AG09319 (cell line): ENCODE measurements at regions not wholly inside any gene's neighbourhood (a gene's known extent, or its start where the extent isn't known, plus 50 kb on each side); places are given as distances from the start of the nearest gene placed in this dataset.

Experiments
- DNase-seq: peaks from one replicate; pipeline ENCODE4 v3.0.0-alpha.2; 2010; ENCODE audit warnings: low read depth; ENCODE audit errors: extremely low read depth
- TF ChIP-seq, protein P1 (sequence below): IDR thresholded peaks from 2 replicates; pipeline ENCODE4 v1.5.1; 2011; ENCODE audit warnings: low read depth, mild to moderate bottlenecking, inconsistent platforms, low read length, moderate library complexity

DNA sequence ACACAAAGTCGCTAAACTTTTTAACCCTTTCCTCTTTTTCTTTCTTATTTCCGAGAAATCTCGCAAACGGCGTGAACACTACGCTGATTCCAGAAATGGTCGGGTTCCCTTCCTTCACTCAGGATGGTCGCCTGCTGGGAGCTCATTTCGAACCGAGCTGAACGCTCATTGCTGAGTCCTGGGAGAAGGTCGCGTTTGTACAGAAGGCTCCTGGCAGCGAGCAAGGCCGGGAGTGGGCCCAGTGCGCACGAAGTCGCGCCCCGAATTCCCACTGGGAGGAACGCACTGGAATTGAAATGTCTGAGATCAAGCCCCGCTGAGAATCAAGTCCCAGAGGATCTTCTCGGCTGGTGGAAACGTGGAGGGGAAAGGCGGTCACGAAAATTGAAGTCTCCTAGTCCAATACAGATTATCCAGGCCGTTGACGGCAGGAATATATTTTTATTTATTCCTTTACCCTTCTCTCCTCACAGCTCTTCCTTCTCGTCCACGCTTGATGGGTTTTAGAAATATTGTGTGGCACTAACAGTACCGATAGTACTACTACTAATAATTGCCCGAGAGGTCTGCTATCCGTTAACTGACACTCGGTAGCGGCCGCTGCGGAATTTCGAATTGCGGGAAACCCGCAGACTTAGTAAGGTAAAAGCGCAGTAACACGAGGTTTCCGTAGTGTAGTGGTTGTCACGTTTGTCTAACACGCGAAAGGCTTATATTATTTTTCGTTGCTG, 207.2 kb upstream of the ZNF184 start:
- no peak for DNase-seq
- TF ChIP-seq, protein P1, sequence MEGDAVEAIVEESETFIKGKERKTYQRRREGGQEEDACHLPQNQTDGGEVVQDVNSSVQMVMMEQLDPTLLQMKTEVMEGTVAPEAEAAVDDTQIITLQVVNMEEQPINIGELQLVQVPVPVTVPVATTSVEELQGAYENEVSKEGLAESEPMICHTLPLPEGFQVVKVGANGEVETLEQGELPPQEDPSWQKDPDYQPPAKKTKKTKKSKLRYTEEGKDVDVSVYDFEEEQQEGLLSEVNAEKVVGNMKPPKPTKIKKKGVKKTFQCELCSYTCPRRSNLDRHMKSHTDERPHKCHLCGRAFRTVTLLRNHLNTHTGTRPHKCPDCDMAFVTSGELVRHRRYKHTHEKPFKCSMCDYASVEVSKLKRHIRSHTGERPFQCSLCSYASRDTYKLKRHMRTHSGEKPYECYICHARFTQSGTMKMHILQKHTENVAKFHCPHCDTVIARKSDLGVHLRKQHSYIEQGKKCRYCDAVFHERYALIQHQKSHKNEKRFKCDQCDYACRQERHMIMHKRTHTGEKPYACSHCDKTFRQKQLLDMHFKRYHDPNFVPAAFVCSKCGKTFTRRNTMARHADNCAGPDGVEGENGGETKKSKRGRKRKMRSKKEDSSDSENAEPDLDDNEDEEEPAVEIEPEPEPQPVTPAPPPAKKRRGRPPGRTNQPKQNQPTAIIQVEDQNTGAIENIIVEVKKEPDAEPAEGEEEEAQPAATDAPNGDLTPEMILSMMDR: no peak

DNA sequence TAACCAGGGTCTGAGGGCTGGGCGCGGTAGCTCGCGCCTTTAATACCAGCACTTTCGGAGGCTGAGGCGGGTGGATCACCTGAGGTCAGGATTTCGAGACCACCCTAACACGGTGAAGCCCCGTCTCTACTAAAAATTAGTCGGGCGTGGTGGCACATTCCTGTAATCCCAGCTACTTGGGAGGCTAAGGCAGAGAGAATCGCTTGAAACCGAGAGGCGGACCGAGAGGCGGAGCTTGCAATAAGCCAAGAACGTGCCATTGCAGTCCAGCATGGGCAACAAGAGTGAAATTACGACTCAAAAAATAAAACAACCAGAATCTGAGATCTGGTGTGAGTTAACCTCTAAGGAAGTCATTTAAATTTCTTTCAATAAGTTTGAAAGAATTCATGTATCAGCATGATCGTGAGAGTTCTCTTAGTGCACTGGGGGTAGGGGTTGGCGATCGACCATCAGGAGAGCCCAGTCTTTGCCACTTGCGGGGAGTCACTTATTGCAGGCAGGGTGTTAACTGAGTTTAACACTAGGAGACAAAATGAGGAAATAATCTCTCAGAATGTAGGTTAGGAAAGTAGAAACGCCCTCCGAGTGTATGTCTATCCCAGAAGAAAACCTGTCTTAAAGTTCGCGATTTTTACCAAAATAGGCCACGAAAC, 206.5 kb upstream of the ZNF184 start:
- DNase-seq: no peak
- TF ChIP-seq, protein P1: no peak

DNA sequence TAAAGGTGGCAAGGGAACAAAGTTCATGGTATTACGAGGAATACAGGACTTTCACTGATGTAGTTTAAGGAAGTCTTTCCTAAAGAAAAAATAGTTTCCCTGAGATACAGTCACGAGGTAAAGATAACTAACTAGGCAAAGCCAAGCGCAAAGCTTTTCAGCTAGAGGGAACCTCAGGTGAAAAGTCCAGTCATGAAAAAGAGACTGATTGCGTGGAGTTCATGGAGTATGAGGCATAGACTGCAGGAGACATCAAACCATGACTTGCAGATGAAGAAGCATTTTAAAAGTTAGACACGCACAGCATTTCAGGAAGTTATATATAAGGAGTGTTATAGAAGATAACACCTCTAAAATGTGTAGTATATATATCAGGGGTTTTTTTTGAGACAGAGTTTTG, 205.6 kb upstream of the ZNF184 start:
- DNase-seq: no peak
- TF ChIP-seq, protein P1: no peak

DNA sequence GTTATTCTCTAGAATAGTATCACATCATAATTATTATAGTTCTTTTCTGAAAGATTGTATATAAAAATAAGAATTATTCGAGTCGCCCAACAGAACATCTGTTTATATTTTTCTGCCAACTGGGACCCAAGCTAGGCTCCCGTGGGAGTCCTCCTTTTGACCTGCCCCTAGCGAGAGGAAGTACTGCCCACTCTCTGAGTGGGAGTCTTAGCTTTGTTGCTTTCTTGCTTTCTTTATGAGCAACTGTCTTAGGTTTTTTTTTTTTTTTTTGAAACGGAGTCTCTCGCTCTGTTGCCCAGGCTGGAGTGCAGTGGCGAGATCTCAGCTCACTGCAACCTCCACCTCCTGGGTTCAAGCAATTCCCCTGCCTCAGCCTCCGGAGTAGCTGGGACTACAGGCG, 202.0 kb upstream of the ZNF184 start:
- DNase-seq: no peak
- TF ChIP-seq, protein P1: no peak

GRCh38 chr6:27672113-27672799, 199.4 kb upstream of the ZNF184 start:
- TF ChIP-seq, protein P1: no peak
- no peak for DNase-seq

DNA sequence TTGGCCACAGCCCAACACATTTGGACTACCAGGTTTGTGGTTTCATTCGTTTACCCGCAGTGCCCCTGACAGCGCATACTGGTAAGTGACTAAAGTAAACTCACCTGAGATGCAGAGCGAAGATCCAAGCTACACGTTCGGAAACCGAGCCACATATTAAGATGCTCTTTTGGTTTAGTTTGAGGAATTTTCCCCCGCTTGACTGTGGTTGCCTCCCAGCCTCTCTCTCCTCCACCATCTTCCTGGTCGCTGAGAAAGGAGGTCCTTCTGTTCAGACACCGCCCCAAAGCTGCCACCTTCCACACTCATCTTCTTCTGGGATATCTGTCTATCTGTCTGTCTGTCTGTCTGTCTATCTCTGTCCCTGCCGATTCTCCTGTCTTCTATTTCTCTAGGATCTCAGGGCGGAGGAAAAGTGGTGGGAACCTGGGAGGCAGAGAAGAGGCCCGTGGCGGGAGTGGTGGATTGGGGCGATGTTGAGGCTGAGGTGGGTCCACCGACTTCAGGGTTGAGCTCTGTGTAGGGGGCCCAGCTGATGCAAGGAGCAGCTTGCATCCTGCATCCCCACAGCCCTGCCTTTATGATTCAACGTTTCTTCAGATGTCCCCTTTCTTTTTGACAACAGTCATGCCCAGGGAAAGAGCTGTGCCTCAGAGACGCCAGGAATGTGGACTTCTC, 196.9 kb upstream of the ZNF184 start:
- TF ChIP-seq, protein P1: no peak
- DNase-seq: no peak
